SK-N-SH (cell line): ENCODE measurements at regions not wholly inside any gene's neighbourhood (a gene's known extent, or its start where the extent isn't known, plus 50 kb on each side); places are given as distances from the start of the nearest gene placed in this dataset.

ENCODE experiments used
- CTCF ChIA-PET: fragments of 300-600, 350-600 bp; formaldehyde crosslinking; extraction: SDS; loops from one replicate; lab custom pipeline; 2021; lab: Yijun Ruan, JAX
- POLR2A ChIA-PET: fragments of 350-600 bp; sonication (Branson Sonifier 250); formaldehyde crosslinking; extraction: SDS; loops from one replicate; lab custom pipeline; 2020; ENCODE audit warnings: antibody characterized with exemption, inconsistent platforms; lab: Yijun Ruan, JAX
- DNase-seq: peaks from one replicate; pipeline ENCODE4 v3.0.0; 2012
- H2AFZ ChIP-seq: fragments of 200-600 bp; sonication (generic); 2 replicates; pipeline ENCODE4 v1.8.1; 2016; ENCODE audit warnings: antibody characterized with exemption, mild to moderate bottlenecking, low read depth
- H3F3A ChIP-seq: fragments of 200-600 bp; sonication (generic); replicated peaks from 2 replicates; pipeline ENCODE3; 2016; ENCODE audit warnings: antibody characterized with exemption, mild to moderate bottlenecking; ENCODE audit not compliant: insufficient read depth
- H3K27ac ChIP-seq, 2 experiments: fragments of 200-500 bp in 1 of 2; fragments of 200-600 bp in 1 of 2; sonication (Bioruptor generic) in 1 of 2; sonication (generic), shearing (Covaris generic) in 1 of 2; 2 replicates each; pipeline versions ENCODE4 v1.5.1 to v1.6.1; 2014 to 2016; ENCODE audit warnings: low read depth in 2 of 2, inconsistent platforms in 1 of 2, low read length in 1 of 2, mild to moderate bottlenecking in 1 of 2, mixed read lengths in 1 of 2
- H3K27me3 ChIP-seq: fragments of 200-600 bp; sonication (generic), shearing (Covaris generic); 2 replicates; pipeline ENCODE4 v1.6.1; 2016; ENCODE audit warnings: mixed run types; ENCODE audit not compliant: insufficient read depth
- H3K36me3 ChIP-seq, 2 experiments: fragments of 200-500 bp in 1 of 2; fragments of 200-600 bp in 1 of 2; sonication (Bioruptor generic) in 1 of 2; sonication (generic) in 1 of 2; replicated peaks in 1 of 2; 2 replicates each; pipeline versions ENCODE3 to v1.5.1; 2014 to 2016; ENCODE audit warnings: low read length in 1 of 2, mild to moderate bottlenecking in 1 of 2; ENCODE audit not compliant: insufficient read depth in 2 of 2, control insufficient read depth in 1 of 2
- H3K4me1 ChIP-seq, 2 experiments: fragments of 200-500 bp in 1 of 2; fragments of 200-600 bp in 1 of 2; sonication (Bioruptor generic) in 1 of 2; sonication (generic), shearing (Covaris generic) in 1 of 2; 2 replicates each; pipeline versions ENCODE4 v1.5.1 to v1.6.1; 2014 to 2016; ENCODE audit warnings: low read depth in 1 of 2, low read length in 1 of 2, mixed run types in 1 of 2; ENCODE audit not compliant: insufficient read depth in 2 of 2, control insufficient read depth in 1 of 2
- H3K4me2 ChIP-seq: fragments of 200-600 bp; sonication (generic), shearing (Covaris generic); 2 replicates; pipeline ENCODE4 v1.6.1; 2017; ENCODE audit warnings: mixed run types
- H3K4me3 ChIP-seq, 2 experiments: fragments of 200-500 bp in 1 of 2; fragments of 200-600 bp in 1 of 2; sonication (Bioruptor generic) in 1 of 2; sonication (generic), shearing (Covaris generic) in 1 of 2; 2 replicates each; pipeline versions ENCODE4 v1.5.1 to v1.8.1; 2014 to 2016; ENCODE audit warnings: low read depth in 2 of 2, inconsistent platforms in 1 of 2, low read length in 1 of 2, mild to moderate bottlenecking in 1 of 2, mixed read lengths in 1 of 2, moderate library complexity in 1 of 2
- H3K79me2 ChIP-seq: fragments of 200-600 bp; sonication (generic); 2 replicates; pipeline ENCODE4 v1.8.1; 2017; ENCODE audit warnings: mild to moderate bottlenecking; ENCODE audit not compliant: insufficient read depth
- H3K9ac ChIP-seq: fragments of 200-600 bp; sonication (generic); 2 replicates; pipeline ENCODE4 v1.6.1; 2017; ENCODE audit warnings: mixed run types
- H3K9me2 ChIP-seq: fragments of 200-600 bp; sonication (generic); 2 replicates; pipeline ENCODE4 v1.6.1; 2017; ENCODE audit warnings: mixed run types
- H3K9me3 ChIP-seq: fragments of 200-600 bp; sonication (generic); 2 replicates; pipeline ENCODE4 v1.6.1; 2017; ENCODE audit warnings: mixed run types, mild to moderate bottlenecking, moderate library complexity
- H4K20me1 ChIP-seq: fragments of 200-600 bp; sonication (generic); 2 replicates; pipeline ENCODE4 v1.6.1; 2017; ENCODE audit warnings: mild to moderate bottlenecking, mixed run types; ENCODE audit not compliant: insufficient read depth
- ELF1 ChIP-seq: IDR thresholded peaks from 2 replicates; pipeline ENCODE4 v1.4.0; 2012
- GABPA ChIP-seq: IDR thresholded peaks from 2 replicates; pipeline ENCODE4 v1.4.0; 2012; ENCODE audit warnings: low read depth, mild to moderate bottlenecking
- NFIC ChIP-seq: IDR thresholded peaks from 2 replicates; pipeline ENCODE4 v1.4.0; 2012; ENCODE audit warnings: borderline replicate concordance
- POLR2AphosphoS5 ChIP-seq: IDR thresholded peaks from 2 replicates; pipeline ENCODE4 v1.6.1; 2012; ENCODE audit warnings: low read depth, low read length
- RAD21 ChIP-seq: IDR thresholded peaks from 2 replicates; pipeline ENCODE4 v1.6.1; 2012; ENCODE audit warnings: mild to moderate bottlenecking, low read length
- RCOR1 ChIP-seq: fragments of 150-350 bp; IDR thresholded peaks from 2 replicates; pipeline ENCODE4 v1.6.1; 2017; ENCODE audit warnings: antibody characterized with exemption, low read length
- RFX5 ChIP-seq: IDR thresholded peaks from 2 replicates; pipeline ENCODE4 v1.6.1; 2012; ENCODE audit warnings: mild to moderate bottlenecking, improper control_type of control experiment, low read length
- TCF12 ChIP-seq: IDR thresholded peaks from 2 replicates; pipeline ENCODE4 v1.4.0; 2012
- TEAD4 ChIP-seq: IDR thresholded peaks from 2 replicates; pipeline ENCODE4 v1.4.0; 2012; ENCODE audit warnings: mild to moderate bottlenecking, borderline replicate concordance; ENCODE audit not compliant: insufficient read depth
- YY1 ChIP-seq: IDR thresholded peaks from 2 replicates; pipeline ENCODE4 v1.4.0; 2012; ENCODE audit warnings: low read depth, mild to moderate bottlenecking
- WGBS: methylation state at CpG from one replicate; pipeline ENCODE4 v1.1.6; 2017; ENCODE audit warnings: low lambda C conversion rate; 5-methylcytosine and 5-hydroxymethylcytosine counted together
- TF ChIP-seq, protein P1 (sequence below): IDR thresholded peaks from 2 replicates; pipeline ENCODE4; 2012

DNA sequence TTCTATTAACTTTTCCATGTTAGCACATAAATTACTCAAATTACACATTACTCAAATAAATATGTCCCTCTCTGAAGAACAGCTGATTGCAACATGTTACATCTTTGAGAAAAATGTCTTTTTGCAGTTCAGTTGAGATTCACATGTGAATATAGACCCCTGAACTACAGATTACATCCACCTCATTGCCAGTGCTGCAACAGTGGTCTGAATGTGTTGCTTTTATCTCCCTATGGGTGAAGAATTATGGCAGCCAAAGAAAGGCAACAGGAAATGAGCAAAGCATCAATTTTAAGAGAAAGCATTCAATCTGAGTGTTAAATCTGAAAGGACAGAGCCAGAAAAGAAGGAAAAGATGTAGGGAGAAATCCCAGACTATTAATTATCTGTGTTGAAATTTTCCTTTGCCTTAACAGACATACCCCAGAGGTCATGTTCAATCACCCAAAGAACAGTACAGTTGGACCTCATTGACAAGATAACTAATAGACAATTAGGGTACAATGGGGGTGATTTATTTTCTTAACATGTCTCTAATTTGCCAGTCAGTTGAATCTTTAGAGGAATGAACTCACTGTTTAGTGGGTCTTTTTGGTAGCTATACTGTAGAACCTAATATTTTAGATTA, 620.2 kb downstream of the CPS1 start:
- Histone ChIP-seq H3F3A (no peaks in the 10 kb centered on the region), H3K9me2 (no peaks in the 10 kb centered on the region)
- TF ChIP-seq GABPA, result no peak
- TF ChIP-seq, all 33 proteins: peak for 0
- Histone ChIP-seq H3K36me3 (no peaks in the 10 kb centered on the region), H3K79me2 (no peaks in the 10 kb centered on the region), H3K27me3 (no peaks in the 10 kb centered on the region), H3K4me3 (no peak overlapping the region), H3K4me1 (no peaks in the 10 kb centered on the region), H3K4me2 (no peak overlapping the region), H3K9me3 (no peaks in the 10 kb centered on the region), H2AFZ (no peak overlapping the region), H3K27ac (no peak overlapping the region), H4K20me1 (no peaks in the 10 kb centered on the region), H3K9ac (no peak overlapping the region)
- CTCF ChIA-PET, result interaction anchor here (0.6 to 2.2 kb wide), 3 partner anchors 18 to 185 kb away, joined by 3 to 8 read pairs (median 4); no protein-coding TSS in a partner anchor
- POLR2A ChIA-PET, result no interaction called here
- DNase-seq, result no peak

GRCh38 chr2:211181626-211182025, 625.2 kb downstream of the CPS1 start:
- ChIA-PET CTCF (interaction anchor here (0.8 kb wide), 1 partner anchor 24 kb away, joined by 3 read pairs; no protein-coding TSS in a partner anchor), POLR2A (no interaction called here)
- Histone ChIP-seq H3K79me2 (no peaks in the 10 kb centered on the region), H3F3A (no peaks in the 10 kb centered on the region), H3K9me3 (no peaks in the 10 kb centered on the region), H3K27ac (no peak overlapping the region), H3K9me2 (no peaks in the 10 kb centered on the region), H3K27me3 (no peaks in the 10 kb centered on the region), H3K4me2 (no peak overlapping the region), H2AFZ (no peak overlapping the region), H3K4me3 (no peak overlapping the region), H3K9ac (no peak overlapping the region), H4K20me1 (no peaks in the 10 kb centered on the region), H3K36me3 (no peaks in the 10 kb centered on the region), H3K4me1 (no peaks in the 10 kb centered on the region)
- DNase-seq, result no peak
- TF ChIP-seq RCOR1 (no peak), RAD21 (no peak), YY1 (no peak)
- 39% methylated on average over 5 of the region's 5 CpGs for WGBS

GRCh38 chr2:211187602-211188001, 631.2 kb downstream of the CPS1 start:
- TF ChIP-seq TCF12 (no peak), NFIC (no peak), POLR2AphosphoS5 (no peak), TEAD4 (no peak), ELF1 (no peak), RFX5 (no peak)
- TF ChIP-seq, protein P1, sequence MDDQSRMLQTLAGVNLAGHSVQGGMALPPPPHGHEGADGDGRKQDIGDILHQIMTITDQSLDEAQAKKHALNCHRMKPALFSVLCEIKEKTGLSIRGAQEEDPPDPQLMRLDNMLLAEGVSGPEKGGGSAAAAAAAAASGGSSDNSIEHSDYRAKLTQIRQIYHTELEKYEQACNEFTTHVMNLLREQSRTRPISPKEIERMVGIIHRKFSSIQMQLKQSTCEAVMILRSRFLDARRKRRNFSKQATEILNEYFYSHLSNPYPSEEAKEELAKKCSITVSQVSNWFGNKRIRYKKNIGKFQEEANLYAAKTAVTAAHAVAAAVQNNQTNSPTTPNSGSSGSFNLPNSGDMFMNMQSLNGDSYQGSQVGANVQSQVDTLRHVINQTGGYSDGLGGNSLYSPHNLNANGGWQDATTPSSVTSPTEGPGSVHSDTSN, result no peak
- no peaks in the 10 kb centered on the region for H4K20me1 ChIP-seq
- ChIA-PET POLR2A (no interaction called here), CTCF (no interaction called here)
- no peak for DNase-seq
- no peaks in the 10 kb centered on the region for H3K36me3 ChIP-seq
- H3F3A ChIP-seq, result no peaks in the 10 kb centered on the region
- H3K27me3 ChIP-seq, result no peaks in the 10 kb centered on the region
- no peak overlapping the region for H3K9ac ChIP-seq
- H3K79me2 ChIP-seq, result no peaks in the 10 kb centered on the region
- H3K4me1 ChIP-seq, result no peaks in the 10 kb centered on the region
- H3K27ac ChIP-seq, result no peak overlapping the region
- no peak overlapping the region for H2AFZ ChIP-seq
- no peak overlapping the region for H3K4me3 ChIP-seq
- no peaks in the 10 kb centered on the region for H3K9me2 ChIP-seq
- no peaks in the 10 kb centered on the region for H3K9me3 ChIP-seq
- H3K4me2 ChIP-seq, result no peak overlapping the region
